ENCODE measurements at regions not wholly inside any gene's neighbourhood (a gene's known extent, or its start where the extent isn't known, plus 50 kb on each side); places are given as distances from the start of the nearest gene placed in this dataset.
"Not testable (repeated sequence)": the region's sequence is repeated elsewhere in the genome, so short reads cannot be mapped to it uniquely, and the experiment has no call there.

- ATAC-seq; DNase-seq; intact Hi-C loops (cut with DNase I, micrococcal nuclease): not testable (repeated sequence)
Observed at GRCh38 chr9:61817127-61817705, 627.4 kb downstream of the SPATA31A7 start.

GRCh38 chr9:61853624-61854259, 663.9 kb downstream of the SPATA31A7 start:
- ATAC-seq = peak; percentile 79
- peak; percentile 82 to 90 for DNase-seq
- intact Hi-C loops (cut with DNase I, micrococcal nuclease) = not testable (repeated sequence)

- intact Hi-C loops (cut with DNase I, micrococcal nuclease); ATAC-seq: not testable (repeated sequence)
- DNase-seq = peak in 1 of 2 donors; percentile 5
Observed at GRCh38 chr9:61854260-61854640, 664.4 kb downstream of the SPATA31A7 start.

- peak; percentile 80 for ATAC-seq
- intact Hi-C loops (cut with DNase I, micrococcal nuclease); DNase-seq: not testable (repeated sequence)
Observed at GRCh38 chr9:61856283-61856682, 666.4 kb downstream of the SPATA31A7 start.

- DNase-seq = peak; percentile 0 to 14
- intact Hi-C loops (cut with DNase I, micrococcal nuclease); ATAC-seq: not testable (repeated sequence)
Observed at GRCh38 chr9:61856858-61857453, 667.1 kb downstream of the SPATA31A7 start.

GRCh38 chr9:61857709-61858351, 668.0 kb downstream of the SPATA31A7 start:
- DNase-seq; intact Hi-C loops (cut with DNase I, micrococcal nuclease): not testable (repeated sequence)
- peak; percentile 92 for ATAC-seq

- intact Hi-C loops (cut with DNase I, micrococcal nuclease); ATAC-seq: not testable (repeated sequence)
- peak; percentile 49 to 61 for DNase-seq
Observed at GRCh38 chr9:61862431-61862971, 672.7 kb downstream of the SPATA31A7 start.

GRCh38 chr9:61864463-61864862, 674.6 kb downstream of the SPATA31A7 start:
- intact Hi-C loops (cut with DNase I, micrococcal nuclease); ATAC-seq: not testable (repeated sequence)
- DNase-seq = peak in 1 of 2 donors; percentile 2

- peak; percentile 45 for ATAC-seq
- DNase-seq; intact Hi-C loops (cut with DNase I, micrococcal nuclease): not testable (repeated sequence)
Observed at GRCh38 chr9:61868965-61869364, 679.1 kb downstream of the SPATA31A7 start.

GRCh38 chr9:61872329-61872728, 682.5 kb downstream of the SPATA31A7 start:
- ATAC-seq = peak; percentile 80
- intact Hi-C loops (cut with DNase I, micrococcal nuclease) = not testable (repeated sequence)

More at GRCh38 chr9:61872329-61872728, 682.5 kb downstream of the SPATA31A7 start:
- DNase-seq = peak; percentile 49 to 77

All from left colon (tissue), 2 donors.